ENCODE measurements at regions not wholly inside any gene's neighbourhood (a gene's known extent, or its start where the extent isn't known, plus 50 kb on each side); places are given as distances from the start of the nearest gene placed in this dataset.

GRCh38 chr9:115300116-115300515 lies 182.2 kb upstream of the TNC start:
- Mint-ChIP-seq H3K4me1 (ENCODE audit: low read depth) (no peaks in the 10 kb centered on the region), H3K27me3 (no peaks in the 10 kb centered on the region), H3K36me3 (ENCODE audit: insufficient read depth) (no peaks in the 10 kb centered on the region), H3K27ac (no peak overlapping the region), H3K4me3 (ENCODE audit: low read depth) (no peak overlapping the region), H3K9me3 (ENCODE audit: low read depth) (no peaks in the 10 kb centered on the region)
- TF ChIP-seq CTCF (IDR thresholded peaks at IDR 0.05; ENCODE audit: unreplicated experiment): no peak
- DNase-seq (ENCODE audit: low spot score, unreplicated experiment): no peak

GRCh38 chr9:115300874-115301273 lies 182.9 kb upstream of the TNC start:
- Mint-ChIP-seq H3K4me3 (ENCODE audit: low read depth) (no peak overlapping the region), H3K9me3 (ENCODE audit: low read depth) (no peaks in the 10 kb centered on the region), H3K27ac (no peak overlapping the region), H3K36me3 (ENCODE audit: insufficient read depth) (no peaks in the 10 kb centered on the region), H3K27me3 (no peaks in the 10 kb centered on the region), H3K4me1 (ENCODE audit: low read depth) (no peaks in the 10 kb centered on the region)
- DNase-seq (ENCODE audit: low spot score, unreplicated experiment): no peak
- TF ChIP-seq CTCF (IDR thresholded peaks at IDR 0.05; ENCODE audit: unreplicated experiment): no peak

- Mint-ChIP-seq H3K4me1 (ENCODE audit: low read depth) (no peaks in the 10 kb centered on the region), H3K27ac (no peak overlapping the region), H3K9me3 (ENCODE audit: low read depth) (no peaks in the 10 kb centered on the region), H3K4me3 (ENCODE audit: low read depth) (no peak overlapping the region), H3K27me3 (no peaks in the 10 kb centered on the region), H3K36me3 (ENCODE audit: insufficient read depth) (no peaks in the 10 kb centered on the region)
- no peak for DNase-seq (ENCODE audit: low spot score, unreplicated experiment)
- no peak for TF ChIP-seq CTCF (IDR thresholded peaks at IDR 0.05; ENCODE audit: unreplicated experiment)
These were observed 183.6 kb upstream of the TNC start for GRCh38 chr9:115301581-115301980.

GRCh38 chr9:115305543-115305942 lies 187.6 kb upstream of the TNC start:
- no peaks in the 10 kb centered on the region for H3K36me3 Mint-ChIP-seq (ENCODE audit: insufficient read depth)
- no peak overlapping the region for H3K4me3 Mint-ChIP-seq (ENCODE audit: low read depth)
- no peaks in the 10 kb centered on the region for H3K4me1 Mint-ChIP-seq (ENCODE audit: low read depth)
- no peaks in the 10 kb centered on the region for H3K27me3 Mint-ChIP-seq
- no peak for TF ChIP-seq CTCF (IDR thresholded peaks at IDR 0.05; ENCODE audit: unreplicated experiment)
- no peak overlapping the region for H3K27ac Mint-ChIP-seq
- DNase-seq (ENCODE audit: low spot score, unreplicated experiment): no peak
- H3K9me3 Mint-ChIP-seq (ENCODE audit: low read depth): no peaks in the 10 kb centered on the region

GRCh38 chr9:115306865-115307264 lies 188.9 kb upstream of the TNC start:
- no peaks in the 10 kb centered on the region for H3K36me3 Mint-ChIP-seq (ENCODE audit: insufficient read depth)
- no peaks in the 10 kb centered on the region for H3K27me3 Mint-ChIP-seq
- H3K4me3 Mint-ChIP-seq (ENCODE audit: low read depth): no peak overlapping the region

More at GRCh38 chr9:115306865-115307264, 188.9 kb upstream of the TNC start:
- H3K27ac Mint-ChIP-seq: no peak overlapping the region
- no peak for TF ChIP-seq CTCF (IDR thresholded peaks at IDR 0.05; ENCODE audit: unreplicated experiment)
- no peaks in the 10 kb centered on the region for H3K4me1 Mint-ChIP-seq (ENCODE audit: low read depth)
- no peaks in the 10 kb centered on the region for H3K9me3 Mint-ChIP-seq (ENCODE audit: low read depth)
- DNase-seq (ENCODE audit: low spot score, unreplicated experiment): no peak
